ENCODE measurements at regions not wholly inside any gene's neighbourhood (a gene's known extent, or its start where the extent isn't known, plus 50 kb on each side); places are given as distances from the start of the nearest gene placed in this dataset.

DNA sequence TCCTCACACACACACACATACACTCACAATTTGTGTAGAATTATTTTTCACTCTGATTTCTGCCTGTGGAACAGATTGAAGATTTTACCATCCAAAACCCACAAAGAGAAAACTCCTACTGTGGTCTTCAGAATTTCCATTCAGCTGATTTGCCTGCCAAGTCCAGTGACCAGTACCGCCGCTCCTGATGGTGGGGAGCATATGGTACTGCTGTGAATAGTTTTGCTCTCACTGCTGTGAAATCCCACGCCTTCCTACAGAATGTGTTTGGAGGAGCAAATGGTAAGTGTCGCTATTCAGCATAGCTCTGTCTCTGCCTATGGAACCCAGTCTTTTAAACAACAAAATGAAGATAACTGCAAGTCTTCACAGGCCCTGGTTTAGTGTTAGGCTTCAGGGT, 629.5 kb downstream of the LMO4 start:
- POLR2A ChIA-PET, result no interaction called here
- SMC1A ChIA-PET (ENCODE audit: uncharacterized antibody, unreplicated experiment), result no interaction called here
- no peaks in the 10 kb centered on the region for H3K36me3 ChIP-seq (ENCODE audit: control insufficient read depth in 2 of 2, insufficient read depth in 2 of 2, low read length in 1 of 2)
- no TSS peak for BruUV-seq (replicated peaks)
- H3K9me3 ChIP-seq (replicated peaks; ENCODE audit: control insufficient read depth, insufficient read depth, low read length), result no peaks in the 10 kb centered on the region
- no peak overlapping the region for H3K9ac ChIP-seq (ENCODE audit: control insufficient read depth, insufficient read depth, low read length)
- no peaks in the 10 kb centered on the region for H3K4me1 ChIP-seq (ENCODE audit: control insufficient read depth, insufficient read depth, low read length)
- 43% methylated on average over 4 of the region's 4 CpGs for WGBS (ENCODE audit: insufficient coverage, insufficient replicate concordance, low lambda C conversion rate, missing lambda C conversion rate)
- in situ Hi-C loops (cut with MboI), result loop anchor here (10.0 kb wide), 2 partner anchors 663 to 823 kb away; no protein-coding TSS in a partner anchor
- no peak overlapping the region for H3K27ac ChIP-seq (ENCODE audit: control insufficient read depth, insufficient read depth)
- H3K79me2 ChIP-seq (ENCODE audit: control insufficient read depth, insufficient read depth, low read length), result no peaks in the 10 kb centered on the region
- no peak overlapping the region for H3K4me3 ChIP-seq
- H3K4me2 ChIP-seq (ENCODE audit: control insufficient read depth, insufficient read depth), result no peak overlapping the region
- FAIRE-seq (no peak), ATAC-seq (no peak), DNase-seq (ENCODE audit: low read depth, low spot score) (no peak)
- H3K27me3 ChIP-seq (replicated peaks in 1 of 2; ENCODE audit: control insufficient read depth in 2 of 2, insufficient read depth in 2 of 2, low read length in 1 of 2), result no peaks in the 10 kb centered on the region
- H4K20me1 ChIP-seq (ENCODE audit: control insufficient read depth, insufficient read depth), result no peaks in the 10 kb centered on the region
- intact Hi-C loops (cut with micrococcal nuclease; ENCODE audit: unreplicated experiment), result no loop called here
- CTCF ChIA-PET, result interaction anchor here (1.2 kb wide), 1 partner anchor 11 kb away, joined by 3 read pairs; no protein-coding TSS in a partner anchor
- H2AFZ ChIP-seq (ENCODE audit: control insufficient read depth, low read depth, low read length), result no peak overlapping the region
- RAD21 ChIA-PET (ENCODE audit: unreplicated experiment), result no interaction called here
- TF ChIP-seq, protein P1, sequence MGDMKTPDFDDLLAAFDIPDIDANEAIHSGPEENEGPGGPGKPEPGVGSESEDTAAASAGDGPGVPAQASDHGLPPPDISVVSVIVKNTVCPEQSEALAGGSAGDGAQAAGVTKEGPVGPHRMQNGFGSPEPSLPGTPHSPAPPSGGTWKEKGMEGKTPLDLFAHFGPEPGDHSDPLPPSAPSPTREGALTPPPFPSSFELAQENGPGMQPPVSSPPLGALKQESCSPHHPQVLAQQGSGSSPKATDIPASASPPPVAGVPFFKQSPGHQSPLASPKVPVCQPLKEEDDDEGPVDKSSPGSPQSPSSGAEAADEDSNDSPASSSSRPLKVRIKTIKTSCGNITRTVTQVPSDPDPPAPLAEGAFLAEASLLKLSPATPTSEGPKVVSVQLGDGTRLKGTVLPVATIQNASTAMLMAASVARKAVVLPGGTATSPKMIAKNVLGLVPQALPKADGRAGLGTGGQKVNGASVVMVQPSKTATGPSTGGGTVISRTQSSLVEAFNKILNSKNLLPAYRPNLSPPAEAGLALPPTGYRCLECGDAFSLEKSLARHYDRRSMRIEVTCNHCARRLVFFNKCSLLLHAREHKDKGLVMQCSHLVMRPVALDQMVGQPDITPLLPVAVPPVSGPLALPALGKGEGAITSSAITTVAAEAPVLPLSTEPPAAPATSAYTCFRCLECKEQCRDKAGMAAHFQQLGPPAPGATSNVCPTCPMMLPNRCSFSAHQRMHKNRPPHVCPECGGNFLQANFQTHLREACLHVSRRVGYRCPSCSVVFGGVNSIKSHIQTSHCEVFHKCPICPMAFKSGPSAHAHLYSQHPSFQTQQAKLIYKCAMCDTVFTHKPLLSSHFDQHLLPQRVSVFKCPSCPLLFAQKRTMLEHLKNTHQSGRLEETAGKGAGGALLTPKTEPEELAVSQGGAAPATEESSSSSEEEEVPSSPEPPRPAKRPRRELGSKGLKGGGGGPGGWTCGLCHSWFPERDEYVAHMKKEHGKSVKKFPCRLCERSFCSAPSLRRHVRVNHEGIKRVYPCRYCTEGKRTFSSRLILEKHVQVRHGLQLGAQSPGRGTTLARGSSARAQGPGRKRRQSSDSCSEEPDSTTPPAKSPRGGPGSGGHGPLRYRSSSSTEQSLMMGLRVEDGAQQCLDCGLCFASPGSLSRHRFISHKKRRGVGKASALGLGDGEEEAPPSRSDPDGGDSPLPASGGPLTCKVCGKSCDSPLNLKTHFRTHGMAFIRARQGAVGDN (IDR thresholded peaks at IDR 0.05), result no peak
- TF ChIP-seq, protein P2, sequence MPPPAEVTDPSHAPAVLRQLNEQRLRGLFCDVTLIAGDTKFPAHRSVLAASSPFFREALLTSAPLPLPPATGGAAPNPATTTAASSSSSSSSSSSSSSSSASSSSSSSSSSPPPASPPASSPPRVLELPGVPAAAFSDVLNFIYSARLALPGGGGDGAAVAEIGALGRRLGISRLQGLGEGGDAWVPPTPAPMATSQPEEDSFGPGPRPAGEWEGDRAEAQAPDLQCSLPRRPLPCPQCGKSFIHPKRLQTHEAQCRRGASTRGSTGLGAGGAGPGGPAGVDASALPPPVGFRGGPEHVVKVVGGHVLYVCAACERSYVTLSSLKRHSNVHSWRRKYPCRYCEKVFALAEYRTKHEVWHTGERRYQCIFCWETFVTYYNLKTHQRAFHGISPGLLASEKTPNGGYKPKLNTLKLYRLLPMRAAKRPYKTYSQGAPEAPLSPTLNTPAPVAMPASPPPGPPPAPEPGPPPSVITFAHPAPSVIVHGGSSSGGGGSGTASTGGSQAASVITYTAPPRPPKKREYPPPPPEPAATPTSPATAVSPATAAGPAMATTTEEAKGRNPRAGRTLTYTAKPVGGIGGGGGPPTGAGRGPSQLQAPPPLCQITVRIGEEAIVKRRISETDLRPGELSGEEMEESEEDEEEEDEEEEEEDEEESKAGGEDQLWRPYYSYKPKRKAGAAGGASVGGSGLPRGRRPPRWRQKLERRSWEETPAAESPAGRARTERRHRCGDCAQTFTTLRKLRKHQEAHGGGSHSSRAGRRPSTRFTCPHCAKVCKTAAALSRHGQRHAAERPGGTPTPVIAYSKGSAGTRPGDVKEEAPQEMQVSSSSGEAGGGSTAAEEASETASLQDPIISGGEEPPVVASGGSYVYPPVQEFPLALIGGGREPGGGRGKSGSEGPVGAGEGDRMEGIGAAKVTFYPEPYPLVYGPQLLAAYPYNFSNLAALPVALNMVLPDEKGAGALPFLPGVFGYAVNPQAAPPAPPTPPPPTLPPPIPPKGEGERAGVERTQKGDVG (CRISPR knock-in tag; IDR thresholded peaks at IDR 0.05), result no peak
- TF ChIP-seq SMAD5 (IDR thresholded peaks at IDR 0.05; ENCODE audit: low read depth) (no peak), DPF2 (IDR thresholded peaks at IDR 0.05) (no peak), RFX5 (IDR thresholded peaks at IDR 0.05; ENCODE audit: low read depth, low read length) (no peak), IKZF1 (conservative IDR thresholded peaks at IDR 0.05) (no peak), IRF4 (IDR thresholded peaks at IDR 0.05; ENCODE audit: low read depth, low read length) (no peak), NFXL1 (IDR thresholded peaks at IDR 0.05; ENCODE audit: borderline replicate concordance) (no peak), ZBED1 (IDR thresholded peaks at IDR 0.05; ENCODE audit: borderline replicate concordance) (no peak), ZNF207 (IDR thresholded peaks at IDR 0.05; ENCODE audit: borderline replicate concordance) (no peak), POLR2A (IDR thresholded peaks at IDR 0.05; ENCODE audit: low read depth, low read length) (no peak)
- TF ChIP-seq, protein P3, sequence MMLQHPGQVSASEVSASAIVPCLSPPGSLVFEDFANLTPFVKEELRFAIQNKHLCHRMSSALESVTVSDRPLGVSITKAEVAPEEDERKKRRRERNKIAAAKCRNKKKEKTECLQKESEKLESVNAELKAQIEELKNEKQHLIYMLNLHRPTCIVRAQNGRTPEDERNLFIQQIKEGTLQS (IDR thresholded peaks at IDR 0.05; ENCODE audit: borderline replicate concordance, extremely low read depth, low read depth, low read length), result no peak
- TF ChIP-seq, protein P4, sequence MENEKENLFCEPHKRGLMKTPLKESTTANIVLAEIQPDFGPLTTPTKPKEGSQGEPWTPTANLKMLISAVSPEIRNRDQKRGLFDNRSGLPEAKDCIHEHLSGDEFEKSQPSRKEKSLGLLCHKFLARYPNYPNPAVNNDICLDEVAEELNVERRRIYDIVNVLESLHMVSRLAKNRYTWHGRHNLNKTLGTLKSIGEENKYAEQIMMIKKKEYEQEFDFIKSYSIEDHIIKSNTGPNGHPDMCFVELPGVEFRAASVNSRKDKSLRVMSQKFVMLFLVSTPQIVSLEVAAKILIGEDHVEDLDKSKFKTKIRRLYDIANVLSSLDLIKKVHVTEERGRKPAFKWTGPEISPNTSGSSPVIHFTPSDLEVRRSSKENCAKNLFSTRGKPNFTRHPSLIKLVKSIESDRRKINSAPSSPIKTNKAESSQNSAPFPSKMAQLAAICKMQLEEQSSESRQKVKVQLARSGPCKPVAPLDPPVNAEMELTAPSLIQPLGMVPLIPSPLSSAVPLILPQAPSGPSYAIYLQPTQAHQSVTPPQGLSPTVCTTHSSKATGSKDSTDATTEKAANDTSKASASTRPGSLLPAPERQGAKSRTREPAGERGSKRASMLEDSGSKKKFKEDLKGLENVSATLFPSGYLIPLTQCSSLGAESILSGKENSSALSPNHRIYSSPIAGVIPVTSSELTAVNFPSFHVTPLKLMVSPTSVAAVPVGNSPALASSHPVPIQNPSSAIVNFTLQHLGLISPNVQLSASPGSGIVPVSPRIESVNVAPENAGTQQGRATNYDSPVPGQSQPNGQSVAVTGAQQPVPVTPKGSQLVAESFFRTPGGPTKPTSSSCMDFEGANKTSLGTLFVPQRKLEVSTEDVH (IDR thresholded peaks at IDR 0.05; ENCODE audit: low read depth, partially characterized antibody), result no peak

Measured in GM12878 (cell line).